UCSD-AML1 (cell line): ENCODE measurements at regions not wholly inside any gene's neighbourhood (a gene's known extent, or its start where the extent isn't known, plus 50 kb on each side); places are given as distances from the start of the nearest gene placed in this dataset.
A peak's percentile ranks its signal among the peaks of the same experiment; 100 is the strongest.

Source experiments
- DNase-seq: peaks from one replicate; lab custom pipeline; 2025; ENCODE audit not compliant: unreplicated experiment; lab: John Stamatoyannopoulos, UW

DNA sequence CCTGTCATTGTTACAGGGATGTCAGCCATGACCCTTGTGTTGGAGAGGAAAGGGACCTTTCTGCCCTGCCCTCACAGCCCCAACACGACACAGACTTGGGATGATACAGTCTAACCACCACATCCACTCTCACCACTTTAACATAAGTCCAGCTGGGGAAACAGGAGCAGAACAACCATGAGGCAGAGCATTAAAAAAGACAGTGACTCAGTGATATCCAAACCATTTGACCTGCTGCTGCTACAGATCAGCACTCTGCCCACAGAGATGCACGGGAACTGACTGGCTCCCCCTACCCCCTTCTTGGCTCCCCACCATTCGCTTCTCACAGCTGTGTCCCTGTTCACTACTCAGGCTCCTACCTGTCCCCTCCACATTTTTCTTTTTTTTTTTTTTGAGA, 458.6 kb downstream of the ZNF608 start:
- no peak for DNase-seq

DNA sequence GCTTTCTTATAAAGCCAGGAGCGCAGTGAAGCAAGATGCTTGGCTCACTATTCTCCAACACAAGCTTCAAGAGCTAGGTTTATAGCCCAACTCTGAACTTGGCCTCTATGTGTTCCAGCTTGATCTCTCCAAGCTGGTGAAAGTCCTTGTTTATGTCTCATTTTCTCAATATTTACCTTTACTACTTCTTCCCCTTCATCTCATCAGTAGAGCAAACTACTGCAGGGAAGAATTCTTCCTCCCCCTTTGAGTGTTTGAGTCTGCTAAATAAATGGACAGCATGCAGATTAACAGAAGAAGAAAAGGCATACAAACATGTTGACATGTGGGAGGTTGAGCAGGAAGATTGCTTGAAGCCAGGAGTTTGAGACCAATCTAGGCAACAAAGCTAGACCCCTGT, 460.7 kb downstream of the ZNF608 start:
- no peak for DNase-seq

DNA sequence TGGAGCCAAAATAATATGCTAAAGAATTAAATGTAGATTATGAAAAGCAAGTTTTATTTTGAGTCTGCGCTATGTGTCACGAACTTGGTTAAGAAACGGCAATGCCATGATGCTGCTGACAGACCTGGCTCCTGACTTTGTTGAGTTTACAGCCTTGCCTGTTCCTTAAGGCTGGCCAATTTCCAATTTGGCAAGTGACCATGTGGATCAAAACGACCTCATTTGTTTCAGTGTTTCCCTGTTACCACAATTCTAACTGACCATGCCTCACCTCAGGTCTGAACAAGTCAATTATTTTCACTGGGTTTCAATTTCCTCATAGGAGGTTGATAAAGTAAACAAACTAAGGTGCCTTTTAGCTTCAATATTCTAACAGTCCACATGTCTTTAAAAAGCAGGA, 461.4 kb downstream of the ZNF608 start:
- no peak for DNase-seq

DNA sequence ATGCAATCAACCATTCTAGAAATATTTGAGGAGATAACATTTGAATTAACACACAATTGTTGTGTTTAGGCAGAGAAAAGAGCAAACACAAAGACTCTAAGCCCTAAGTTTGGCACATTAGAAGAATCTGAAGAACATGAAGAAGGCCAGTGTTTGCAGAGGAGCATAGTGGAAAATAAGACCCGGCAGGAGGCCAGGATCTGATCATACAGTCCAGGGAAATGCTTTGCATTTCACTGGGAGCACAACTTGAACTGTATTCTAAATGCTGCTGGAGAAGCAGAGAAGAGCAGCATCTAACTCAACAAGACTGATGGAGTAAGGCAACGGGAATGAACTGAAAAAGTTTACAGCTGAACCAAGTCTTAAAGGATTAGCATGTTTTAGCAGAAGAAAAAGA, 463.4 kb downstream of the ZNF608 start:
- DNase-seq: no peak

DNA sequence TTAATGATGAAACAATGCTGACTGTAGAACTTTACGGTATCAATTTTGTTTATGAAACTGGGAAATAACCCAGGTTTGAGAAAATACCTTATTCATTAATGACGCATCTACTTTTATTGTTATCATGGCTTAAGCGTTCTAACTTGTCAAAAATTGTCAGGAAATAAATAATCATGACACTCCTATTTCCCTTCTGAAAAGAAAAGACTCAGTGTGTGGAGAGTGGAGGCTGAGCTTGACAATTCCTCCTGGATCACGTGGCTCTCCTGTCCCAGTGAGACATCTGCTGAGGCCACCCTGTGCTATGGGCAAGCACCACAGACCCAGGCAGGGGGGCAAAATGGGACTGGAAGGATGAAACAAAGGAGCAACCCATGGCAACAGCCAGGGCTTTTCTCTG, 466.4 kb downstream of the ZNF608 start:
- no peak for DNase-seq

DNA sequence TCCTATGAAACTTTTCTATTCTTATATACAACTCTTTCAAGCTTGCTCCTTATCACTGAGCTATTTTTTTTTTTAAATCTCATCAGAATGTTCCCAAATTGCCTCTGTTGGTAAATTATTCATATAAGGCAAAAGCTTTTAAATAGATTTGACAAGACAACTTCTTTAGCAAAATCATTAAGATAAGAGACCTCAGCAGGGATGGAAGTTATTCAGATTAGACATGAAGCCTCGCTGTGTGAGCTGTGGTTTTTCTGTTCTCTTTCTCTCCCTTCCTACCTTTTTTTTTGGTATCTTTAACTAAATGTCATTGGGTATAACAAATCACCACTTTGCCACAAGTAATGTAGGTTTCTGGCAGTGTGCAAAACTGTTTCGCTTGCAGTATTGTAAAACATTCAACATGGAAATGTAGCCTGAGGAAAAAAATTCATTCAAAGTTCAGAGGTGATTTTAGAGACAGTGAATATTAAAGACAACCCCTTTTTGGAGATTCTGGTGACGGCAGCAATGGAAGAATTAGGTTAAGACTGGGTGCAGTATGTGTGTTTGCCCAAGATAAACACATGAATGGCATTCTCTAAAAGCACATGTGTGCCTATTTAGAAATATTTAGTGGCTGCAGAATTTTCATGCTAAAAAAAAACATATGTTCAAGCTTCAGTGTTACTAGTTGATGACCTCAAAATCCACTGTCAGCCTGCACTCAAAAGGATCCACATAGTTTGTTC, 467.1 kb downstream of the ZNF608 start:
- no peak for DNase-seq

DNA sequence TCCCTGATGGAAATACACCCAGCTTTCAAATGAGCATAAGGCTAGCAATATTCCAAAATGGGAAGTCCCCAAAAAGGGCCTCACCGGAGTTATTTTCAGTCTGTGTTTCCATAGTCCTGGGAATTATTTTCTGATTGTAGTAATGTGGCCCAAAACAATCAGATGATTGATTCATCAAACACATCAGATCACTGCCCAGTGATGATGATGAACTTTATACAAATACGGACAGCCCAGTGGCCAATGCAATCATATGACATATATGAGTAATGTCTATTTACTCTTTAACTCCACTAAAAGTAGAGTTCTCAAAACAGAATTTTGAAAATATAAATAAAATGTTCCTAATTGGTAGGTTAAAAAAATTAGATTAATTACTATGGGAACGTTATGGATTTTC, 467.8 kb downstream of the ZNF608 start:
- no peak for DNase-seq

DNA sequence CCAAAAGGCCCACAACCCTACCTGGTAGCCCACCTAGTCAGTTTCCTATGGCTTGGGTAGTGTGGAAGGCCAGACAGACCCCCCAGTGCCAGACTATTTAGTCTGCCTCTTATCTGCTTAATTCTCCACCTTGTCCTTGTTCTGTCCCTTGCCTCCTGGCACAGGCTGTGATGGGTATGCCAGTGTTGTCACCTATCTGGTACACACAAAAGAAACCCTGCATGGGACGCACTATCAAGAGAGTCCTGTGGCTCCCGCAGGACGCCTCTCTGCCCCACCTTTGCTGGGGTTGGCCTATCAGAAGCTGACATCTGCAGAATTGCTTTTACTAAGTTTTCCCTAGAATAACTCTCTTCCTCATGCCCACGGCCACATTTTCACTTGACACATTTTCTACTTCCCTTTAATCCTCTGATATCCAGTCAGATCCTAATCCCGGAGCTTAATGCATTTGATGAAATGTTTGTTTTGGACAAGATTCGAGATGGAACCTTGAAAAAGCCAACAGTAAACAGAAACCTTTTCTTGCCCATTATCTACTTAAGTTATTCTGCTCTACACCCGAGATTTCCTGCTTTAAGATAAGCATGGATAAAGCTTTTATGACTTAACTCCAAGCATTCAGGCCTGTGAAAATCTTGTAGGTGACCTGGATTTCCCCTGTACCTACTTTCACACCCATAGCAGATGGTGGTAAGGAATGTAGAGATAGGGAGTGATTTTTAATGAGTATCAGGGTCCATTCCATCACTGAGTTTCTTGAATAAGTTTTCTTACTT, 468.5 kb downstream of the ZNF608 start:
- no peak for DNase-seq

DNA sequence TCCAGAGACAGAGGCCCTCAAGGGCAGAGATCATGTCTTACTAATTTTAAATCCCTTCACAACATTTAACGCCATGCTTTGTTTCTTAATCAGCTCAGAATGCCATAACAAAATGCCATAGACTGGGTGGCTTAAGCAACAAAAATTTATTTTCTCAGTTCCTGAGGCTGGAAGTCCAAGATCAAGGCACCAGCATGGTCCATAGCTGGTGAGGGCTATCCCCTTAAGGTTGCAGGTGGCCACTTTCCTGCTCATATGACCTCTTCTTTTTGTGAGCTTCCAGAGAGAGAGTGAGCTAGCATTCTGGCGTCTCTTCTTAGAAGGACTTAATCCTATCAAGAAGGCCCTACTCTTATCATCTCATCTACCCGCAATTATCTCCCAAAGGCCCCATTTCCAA, 470.3 kb downstream of the ZNF608 start:
- DNase-seq: no peak

DNA sequence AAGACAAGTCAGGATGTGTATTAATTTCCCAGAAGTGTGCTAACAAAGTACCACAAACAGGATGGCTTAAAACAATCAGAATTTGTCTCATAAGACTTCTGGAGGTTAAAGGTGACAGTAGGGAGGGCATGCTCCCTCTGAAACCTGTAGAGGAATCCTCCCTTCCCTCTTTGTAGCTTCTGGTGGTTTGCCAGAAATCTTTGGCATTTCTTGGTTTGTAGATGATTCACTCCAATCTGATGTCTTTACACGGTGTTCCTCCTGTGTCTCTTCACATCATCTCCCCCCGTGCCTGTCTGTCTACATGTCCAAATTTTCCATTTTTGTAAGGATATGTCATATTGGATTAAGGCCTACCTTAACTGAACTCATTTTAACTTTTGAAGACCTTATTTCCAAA, 471.5 kb downstream of the ZNF608 start:
- DNase-seq: no peak

DNA sequence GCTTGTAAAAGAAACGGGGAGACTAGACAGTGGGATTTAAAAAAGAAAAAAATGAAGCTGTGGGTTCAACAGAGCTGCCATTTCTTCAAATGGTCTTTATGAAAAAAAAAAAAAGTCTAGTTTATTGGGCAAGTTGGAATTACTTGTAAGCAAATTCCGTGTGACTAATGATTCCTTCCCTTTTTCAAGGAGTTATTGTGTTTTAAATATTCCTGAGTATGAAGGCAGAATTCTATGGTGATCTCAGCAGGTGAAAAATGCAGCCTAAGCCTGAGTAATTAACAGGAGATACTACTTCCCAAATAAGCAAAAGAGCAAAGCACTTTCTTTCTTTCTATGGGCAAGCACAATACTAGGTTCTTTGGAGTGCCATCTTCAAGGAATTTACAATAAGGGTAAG, 481.9 kb downstream of the ZNF608 start:
- DNase-seq: no peak

DNA sequence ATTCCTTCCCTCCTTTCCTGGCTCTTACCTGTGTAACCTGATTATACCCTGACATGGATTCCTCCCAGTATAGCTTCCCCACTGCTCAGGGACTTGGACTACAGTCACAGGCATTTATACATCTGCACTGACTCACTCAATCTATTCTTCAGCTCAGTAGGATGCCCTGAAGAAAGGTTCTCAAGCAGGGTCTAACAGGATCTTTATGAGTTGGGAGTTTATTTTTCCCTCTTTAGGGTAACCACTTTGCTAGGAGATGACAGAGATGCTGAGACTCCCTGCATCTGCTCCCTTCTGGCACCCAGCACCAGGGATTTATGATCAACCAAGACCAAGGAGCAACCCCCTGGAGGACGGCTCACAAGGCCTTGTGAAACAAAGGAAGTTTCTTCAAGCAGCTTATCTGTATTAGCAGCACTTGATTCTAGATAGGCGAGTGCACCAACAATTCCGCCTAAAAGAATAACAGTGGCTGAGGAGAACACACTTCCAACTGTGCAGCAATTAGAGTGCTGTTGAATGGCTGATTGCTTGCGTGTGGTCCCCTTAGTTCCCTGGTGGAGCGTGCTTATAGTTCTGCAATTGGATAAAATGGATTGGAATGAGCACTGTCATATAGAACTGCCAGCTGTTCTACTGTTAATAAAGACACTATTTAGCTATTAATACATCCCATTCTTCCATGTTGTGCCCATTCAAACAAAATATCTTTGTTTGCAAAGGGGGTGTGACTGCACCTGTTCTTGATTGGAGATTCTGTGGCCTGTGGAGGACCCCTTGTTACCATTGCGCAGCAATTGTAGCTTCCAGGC, 482.6 kb downstream of the ZNF608 start:
- DNase-seq: peak; percentile 17

DNA sequence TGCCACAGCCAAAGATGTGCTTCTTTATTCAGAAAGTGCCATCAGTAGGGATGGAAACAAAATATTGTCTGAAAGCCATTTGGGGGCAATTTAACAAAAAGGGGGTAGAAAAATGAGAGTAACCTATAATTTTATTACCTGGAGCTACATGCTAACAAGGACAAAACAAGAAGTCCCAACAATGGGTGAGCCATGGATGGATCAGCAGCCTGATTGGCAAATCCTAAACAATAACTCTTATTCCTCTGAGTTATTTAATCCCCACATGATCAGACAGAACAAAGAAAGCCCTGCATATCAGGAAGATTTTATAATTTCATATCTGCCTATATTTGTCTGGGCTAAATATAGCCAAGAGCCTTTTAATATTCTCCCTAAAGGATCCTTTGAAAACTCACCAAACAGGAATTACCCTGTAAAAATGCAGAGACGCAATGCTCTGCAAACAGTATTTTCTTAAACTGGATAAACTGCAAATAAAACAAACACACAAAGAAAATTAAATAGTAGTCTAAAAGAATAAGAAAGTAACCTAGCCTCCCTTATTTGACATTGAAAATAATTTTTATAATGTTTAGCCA, 483.4 kb downstream of the ZNF608 start:
- DNase-seq: no peak

DNA sequence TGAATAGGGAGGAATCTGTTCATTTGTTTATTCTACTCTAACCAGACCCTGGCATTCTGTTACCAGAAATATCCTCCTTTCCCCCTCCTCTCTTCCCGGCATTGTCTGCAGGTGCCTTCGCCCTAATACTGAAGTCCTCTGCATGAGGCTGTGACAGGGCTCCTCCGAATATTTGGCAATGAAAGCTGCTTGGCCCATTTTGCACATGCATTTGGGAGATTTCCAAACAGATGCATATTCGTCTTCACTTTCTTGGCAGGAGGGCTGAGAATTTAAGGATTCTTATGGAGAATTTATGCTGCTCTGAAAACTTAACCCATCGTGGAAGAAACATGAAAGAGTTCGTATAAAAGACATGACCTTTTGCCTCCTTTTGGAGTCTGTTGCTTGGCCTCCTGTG, 484.0 kb downstream of the ZNF608 start:
- no peak for DNase-seq

DNA sequence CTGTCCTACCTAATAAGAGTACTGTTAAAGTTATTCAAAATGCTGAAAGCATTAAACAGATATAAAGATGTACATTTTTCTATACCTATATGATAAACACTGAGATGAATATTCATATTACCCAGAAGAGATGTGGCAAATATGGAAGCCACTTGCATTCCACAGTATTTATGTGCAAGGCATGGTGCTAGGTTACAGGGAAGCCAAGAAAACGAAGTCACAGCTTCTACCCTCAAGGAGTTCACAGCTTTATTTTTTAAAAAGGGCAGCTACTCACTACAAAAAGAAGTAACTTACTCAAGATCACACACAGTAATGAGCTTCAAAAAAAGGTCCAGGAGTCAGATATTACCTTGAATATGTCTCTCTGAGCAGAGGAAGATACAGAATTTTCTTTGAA, 484.6 kb downstream of the ZNF608 start:
- DNase-seq: no peak

DNA sequence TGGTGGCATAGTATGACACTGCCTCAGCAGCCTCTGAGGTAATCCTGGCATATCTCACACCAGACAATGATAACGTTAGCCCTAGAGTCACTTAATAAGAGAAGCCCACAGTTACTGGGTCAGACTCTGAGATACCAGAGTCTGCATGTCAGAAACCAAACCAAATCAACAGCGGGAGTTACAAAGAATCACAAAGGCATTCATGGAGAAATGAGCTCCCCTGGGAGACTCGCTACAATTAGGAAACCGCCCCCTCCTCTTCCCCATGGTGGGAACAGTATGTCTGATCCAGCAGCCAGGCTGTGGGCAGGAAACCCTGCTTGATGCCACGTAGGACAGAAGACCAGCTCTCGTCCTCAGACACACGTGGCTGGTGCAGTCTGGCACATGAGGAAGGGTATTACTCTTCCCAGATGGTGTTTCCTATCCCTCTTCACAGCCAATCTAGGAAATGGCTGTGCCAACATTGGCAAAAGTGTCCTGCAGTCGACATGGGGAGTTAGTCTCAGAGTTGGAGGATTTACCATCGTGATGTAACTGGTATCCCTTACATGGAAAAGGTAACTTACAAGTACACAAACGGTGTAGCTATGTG, 485.4 kb downstream of the ZNF608 start:
- DNase-seq: no peak

DNA sequence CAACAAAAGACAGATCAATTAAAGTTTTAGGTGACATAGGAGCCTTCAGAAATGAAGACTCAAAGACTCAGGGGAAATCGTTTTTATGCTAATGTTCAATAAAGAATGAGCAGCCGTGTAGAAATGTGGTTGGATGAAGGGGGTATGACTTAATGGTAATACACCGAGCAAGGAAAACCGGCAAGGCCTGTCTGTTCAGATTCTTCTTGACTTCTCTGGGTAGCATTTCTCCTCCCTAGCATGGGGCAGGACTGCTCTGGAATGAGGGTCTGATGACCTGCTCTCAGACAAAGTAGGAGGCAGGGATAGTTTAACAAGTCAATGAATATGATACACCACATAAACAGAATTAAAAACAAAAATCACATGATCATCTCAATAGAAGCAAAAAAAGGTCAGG, 487.4 kb downstream of the ZNF608 start:
- no peak for DNase-seq

DNA sequence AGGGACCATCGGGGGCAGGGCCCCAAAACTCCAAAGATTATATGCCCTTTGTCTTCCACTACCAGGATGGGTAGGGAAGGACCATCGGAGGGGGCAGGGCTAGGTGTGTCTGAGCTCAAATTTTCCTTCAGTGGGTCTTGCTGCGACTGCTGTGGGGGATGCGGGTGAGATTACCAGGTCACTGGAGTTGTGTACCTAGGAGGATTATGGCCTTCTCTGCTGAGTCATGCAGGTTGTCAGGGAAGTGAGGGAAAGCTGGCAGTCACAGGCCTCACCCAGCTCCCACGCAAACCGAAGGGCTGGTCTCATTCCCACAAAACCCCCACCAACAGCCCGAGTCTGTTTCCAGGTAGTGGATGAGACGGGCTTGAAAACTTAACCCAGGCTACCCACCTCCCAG, 489.4 kb downstream of the ZNF608 start:
- DNase-seq: no peak

DNA sequence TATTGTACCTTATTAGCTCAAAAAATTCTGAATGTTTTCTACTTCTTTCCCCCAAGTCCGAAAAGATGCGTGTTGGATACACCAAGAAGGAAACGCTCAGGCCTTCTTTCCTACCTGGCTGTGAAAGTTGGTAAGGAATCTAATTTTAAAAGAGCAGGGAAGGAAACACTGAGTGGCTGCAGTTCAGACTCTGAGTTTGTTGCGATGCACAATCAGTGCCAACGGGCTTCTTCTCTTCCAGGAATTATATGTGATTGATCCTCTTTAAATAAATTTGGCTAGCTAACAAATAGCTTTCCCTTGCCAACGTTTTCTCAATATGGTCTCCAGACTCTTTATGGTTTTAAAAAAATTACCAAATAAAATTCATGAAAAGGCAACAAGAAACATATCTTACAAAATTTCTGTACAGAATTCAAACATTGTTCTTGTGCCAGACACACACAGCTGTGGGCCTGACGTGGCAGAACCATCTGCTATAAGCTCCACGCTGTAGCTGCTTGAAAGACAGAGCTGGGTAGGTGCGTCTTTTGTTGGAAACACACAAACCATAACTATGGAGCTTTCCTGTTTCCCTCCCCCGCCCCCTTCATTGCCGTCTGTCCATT, 493.1 kb downstream of the ZNF608 start:
- DNase-seq: no peak

DNA sequence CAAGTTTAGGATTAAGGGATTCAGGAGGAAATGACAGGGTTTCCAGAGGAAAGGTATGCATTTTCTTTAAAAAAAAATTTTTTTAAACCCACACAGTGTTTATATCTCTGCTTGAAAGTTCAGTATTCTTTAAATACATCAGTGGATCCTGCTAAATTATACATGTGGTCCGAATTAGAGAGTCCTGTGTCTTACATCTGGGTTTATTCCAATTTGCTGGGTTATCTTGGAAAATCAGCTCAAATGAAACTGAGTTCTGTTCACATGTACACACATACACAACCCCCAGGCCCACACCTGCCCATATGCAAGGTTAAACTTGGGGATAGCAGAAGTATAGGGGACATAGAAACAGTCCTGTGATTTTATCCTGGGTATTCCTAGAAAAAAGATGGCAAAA, 493.7 kb downstream of the ZNF608 start:
- no peak for DNase-seq

DNA sequence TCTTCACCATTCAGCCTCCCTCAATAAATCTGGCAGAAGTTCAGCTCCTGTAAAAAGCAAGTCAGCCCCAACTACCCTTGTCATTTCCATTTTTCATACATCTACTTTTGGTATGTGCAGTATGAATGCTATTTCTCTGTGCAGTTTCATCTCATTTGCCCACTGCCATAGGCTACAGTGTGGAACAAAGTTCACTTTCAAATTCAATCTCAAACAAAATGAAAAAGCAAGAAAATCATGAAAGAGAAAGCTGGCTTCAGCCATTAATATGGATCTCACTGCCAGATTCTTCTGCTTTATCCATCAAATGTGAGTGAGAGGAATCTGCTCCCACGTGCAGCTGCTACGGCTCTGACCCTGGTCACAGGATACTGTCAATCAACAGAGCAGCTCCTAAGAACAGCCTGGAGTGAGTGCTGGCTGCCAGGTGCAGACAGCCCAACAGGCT, 494.2 kb downstream of the ZNF608 start:
- no peak for DNase-seq
